K562 (cell line): ENCODE measurements at regions not wholly inside any gene's neighbourhood (a gene's known extent, or its start where the extent isn't known, plus 50 kb on each side); places are given as distances from the start of the nearest gene placed in this dataset.

Source experiments
- KDM5B ChIP-seq: fragments of 200-600 bp; sonication (generic); IDR thresholded peaks from 2 replicates; pipeline ENCODE4 v1.6.1; 2012; ENCODE audit warnings: low read depth, mild to moderate bottlenecking, moderate library complexity, low read length, control low read depth, inconsistent platforms; ENCODE audit not compliant: insufficient replicate concordance
- TAF7 ChIP-seq: fragments of 450-650 bp; IDR thresholded peaks from 2 replicates; pipeline ENCODE4 v1.6.1; 2016; ENCODE audit warnings: missing genetic modification characterization, missing compliant biosample characterization
- TBL1XR1 ChIP-seq, 2 experiments: IDR thresholded peaks; 2 replicates each; pipeline ENCODE4 v1.6.1; 2012; ENCODE audit warnings: improper control_type of control experiment in 2 of 2, low read length in 2 of 2, mild to moderate bottlenecking in 1 of 2
- TBP ChIP-seq: optimal IDR thresholded peaks from 2 replicates; pipeline ENCODE3; 2011; ENCODE audit warnings: low read depth, low read length, improper control_type of control experiment
- YY1 ChIP-seq, 3 experiments: IDR thresholded peaks; 2 replicates each; pipeline ENCODE4 v1.6.1; 2011; ENCODE audit warnings: low read length in 2 of 3, mild to moderate bottlenecking in 2 of 3, moderate library complexity in 2 of 3, borderline replicate concordance in 1 of 3, control low read depth in 1 of 3, low read depth in 1 of 3; ENCODE audit not compliant: insufficient read depth in 3 of 3, insufficient replicate concordance in 2 of 3, control insufficient read depth in 1 of 3, insufficient read length in 1 of 3; ENCODE audit errors: extremely low read depth in 1 of 3
- ZNF384 ChIP-seq: IDR thresholded peaks from 2 replicates; pipeline ENCODE4 v1.6.1; 2012; ENCODE audit warnings: low read depth, low read length, improper control_type of control experiment
- ZNF644 ChIP-seq: fragments of 200-800 bp; sonication (Bioruptor generic); IDR thresholded peaks from 2 replicates; pipeline ENCODE4 v1.6.1; 2016; ENCODE audit warnings: low read depth, missing genetic modification characterization, missing compliant biosample characterization
- TF ChIP-seq, protein P1 (sequence below), 2 experiments: fragments of 450-650 bp; formaldehyde crosslinking in 1 of 2; IDR thresholded peaks; 2 replicates each; pipeline versions ENCODE4 v1.4.0 to v1.6.1; 2014 to 2020; ENCODE audit warnings: mild to moderate bottlenecking in 2 of 2, borderline replicate concordance in 1 of 2, low read depth in 1 of 2
- TF ChIP-seq, protein P2 (sequence below), 2 experiments: fragments of 450-650 bp; IDR thresholded peaks; 2 replicates each; pipeline ENCODE4 v1.6.1; 2018; ENCODE audit warnings: mild to moderate bottlenecking in 2 of 2, low read depth in 1 of 2; ENCODE audit not compliant: partially characterized antibody in 2 of 2
- TF ChIP-seq, protein P3 (sequence below): fragments of 250-450 bp; sonication (Bioruptor Pico); IDR thresholded peaks from 2 replicates; pipeline ENCODE4 v1.4.0; 2020

DNA sequence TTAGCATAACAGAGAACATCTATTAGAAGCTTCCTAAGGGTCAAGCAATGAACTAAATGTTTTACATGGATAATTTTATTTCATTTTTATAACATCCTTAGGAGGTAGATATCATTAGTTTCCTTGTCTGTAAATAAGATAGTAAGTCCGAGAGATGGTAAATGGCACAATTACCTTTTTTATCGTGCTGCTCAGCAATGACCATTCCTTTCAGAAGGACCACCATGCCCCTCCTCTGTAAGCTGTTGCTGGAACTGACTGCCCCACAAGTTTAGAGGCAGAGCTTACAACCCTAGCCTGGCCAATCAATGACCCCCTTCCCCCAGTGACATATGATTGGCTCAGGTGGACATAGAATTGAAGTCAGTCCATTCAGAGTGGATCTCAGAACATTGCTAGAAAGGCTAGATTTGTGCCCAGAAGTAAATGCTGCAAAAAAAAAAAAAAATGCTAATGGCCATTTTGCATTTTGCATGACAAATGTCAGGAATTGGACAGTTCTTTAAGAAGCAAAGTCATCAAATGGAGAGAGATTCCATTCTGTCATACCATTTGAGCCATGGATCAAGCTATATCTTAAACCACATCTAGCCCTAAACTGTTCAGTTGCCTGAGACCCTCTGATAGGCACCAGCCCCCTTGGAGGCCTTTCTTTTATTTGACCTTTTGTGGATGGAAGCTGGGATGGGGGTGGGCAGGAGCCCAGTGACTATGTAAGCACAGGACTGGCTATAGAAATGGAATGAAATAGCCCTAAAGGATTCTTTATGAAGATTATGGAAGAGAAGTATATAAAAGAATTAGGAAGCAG is 668.3 kb downstream of the UQCRFS1 start (continued):
- TF ChIP-seq, protein P1, sequence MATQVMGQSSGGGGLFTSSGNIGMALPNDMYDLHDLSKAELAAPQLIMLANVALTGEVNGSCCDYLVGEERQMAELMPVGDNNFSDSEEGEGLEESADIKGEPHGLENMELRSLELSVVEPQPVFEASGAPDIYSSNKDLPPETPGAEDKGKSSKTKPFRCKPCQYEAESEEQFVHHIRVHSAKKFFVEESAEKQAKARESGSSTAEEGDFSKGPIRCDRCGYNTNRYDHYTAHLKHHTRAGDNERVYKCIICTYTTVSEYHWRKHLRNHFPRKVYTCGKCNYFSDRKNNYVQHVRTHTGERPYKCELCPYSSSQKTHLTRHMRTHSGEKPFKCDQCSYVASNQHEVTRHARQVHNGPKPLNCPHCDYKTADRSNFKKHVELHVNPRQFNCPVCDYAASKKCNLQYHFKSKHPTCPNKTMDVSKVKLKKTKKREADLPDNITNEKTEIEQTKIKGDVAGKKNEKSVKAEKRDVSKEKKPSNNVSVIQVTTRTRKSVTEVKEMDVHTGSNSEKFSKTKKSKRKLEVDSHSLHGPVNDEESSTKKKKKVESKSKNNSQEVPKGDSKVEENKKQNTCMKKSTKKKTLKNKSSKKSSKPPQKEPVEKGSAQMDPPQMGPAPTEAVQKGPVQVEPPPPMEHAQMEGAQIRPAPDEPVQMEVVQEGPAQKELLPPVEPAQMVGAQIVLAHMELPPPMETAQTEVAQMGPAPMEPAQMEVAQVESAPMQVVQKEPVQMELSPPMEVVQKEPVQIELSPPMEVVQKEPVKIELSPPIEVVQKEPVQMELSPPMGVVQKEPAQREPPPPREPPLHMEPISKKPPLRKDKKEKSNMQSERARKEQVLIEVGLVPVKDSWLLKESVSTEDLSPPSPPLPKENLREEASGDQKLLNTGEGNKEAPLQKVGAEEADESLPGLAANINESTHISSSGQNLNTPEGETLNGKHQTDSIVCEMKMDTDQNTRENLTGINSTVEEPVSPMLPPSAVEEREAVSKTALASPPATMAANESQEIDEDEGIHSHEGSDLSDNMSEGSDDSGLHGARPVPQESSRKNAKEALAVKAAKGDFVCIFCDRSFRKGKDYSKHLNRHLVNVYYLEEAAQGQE (IDR thresholded peaks at IDR 0.05; ENCODE audit: borderline replicate concordance): peak; percentile 67; the same call in 1 of the 2 replicates
- TF ChIP-seq, protein P1 (CRISPR knock-in tag; IDR thresholded peaks at IDR 0.05; ENCODE audit: low read depth): 0 out of 2 replicates have a peak, but pooled peaks have one; percentile 40
- TF ChIP-seq, protein P2, sequence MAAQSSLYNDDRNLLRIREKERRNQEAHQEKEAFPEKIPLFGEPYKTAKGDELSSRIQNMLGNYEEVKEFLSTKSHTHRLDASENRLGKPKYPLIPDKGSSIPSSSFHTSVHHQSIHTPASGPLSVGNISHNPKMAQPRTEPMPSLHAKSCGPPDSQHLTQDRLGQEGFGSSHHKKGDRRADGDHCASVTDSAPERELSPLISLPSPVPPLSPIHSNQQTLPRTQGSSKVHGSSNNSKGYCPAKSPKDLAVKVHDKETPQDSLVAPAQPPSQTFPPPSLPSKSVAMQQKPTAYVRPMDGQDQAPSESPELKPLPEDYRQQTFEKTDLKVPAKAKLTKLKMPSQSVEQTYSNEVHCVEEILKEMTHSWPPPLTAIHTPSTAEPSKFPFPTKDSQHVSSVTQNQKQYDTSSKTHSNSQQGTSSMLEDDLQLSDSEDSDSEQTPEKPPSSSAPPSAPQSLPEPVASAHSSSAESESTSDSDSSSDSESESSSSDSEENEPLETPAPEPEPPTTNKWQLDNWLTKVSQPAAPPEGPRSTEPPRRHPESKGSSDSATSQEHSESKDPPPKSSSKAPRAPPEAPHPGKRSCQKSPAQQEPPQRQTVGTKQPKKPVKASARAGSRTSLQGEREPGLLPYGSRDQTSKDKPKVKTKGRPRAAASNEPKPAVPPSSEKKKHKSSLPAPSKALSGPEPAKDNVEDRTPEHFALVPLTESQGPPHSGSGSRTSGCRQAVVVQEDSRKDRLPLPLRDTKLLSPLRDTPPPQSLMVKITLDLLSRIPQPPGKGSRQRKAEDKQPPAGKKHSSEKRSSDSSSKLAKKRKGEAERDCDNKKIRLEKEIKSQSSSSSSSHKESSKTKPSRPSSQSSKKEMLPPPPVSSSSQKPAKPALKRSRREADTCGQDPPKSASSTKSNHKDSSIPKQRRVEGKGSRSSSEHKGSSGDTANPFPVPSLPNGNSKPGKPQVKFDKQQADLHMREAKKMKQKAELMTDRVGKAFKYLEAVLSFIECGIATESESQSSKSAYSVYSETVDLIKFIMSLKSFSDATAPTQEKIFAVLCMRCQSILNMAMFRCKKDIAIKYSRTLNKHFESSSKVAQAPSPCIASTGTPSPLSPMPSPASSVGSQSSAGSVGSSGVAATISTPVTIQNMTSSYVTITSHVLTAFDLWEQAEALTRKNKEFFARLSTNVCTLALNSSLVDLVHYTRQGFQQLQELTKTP (IDR thresholded peaks at IDR 0.05; ENCODE audit: low read depth in 1 of 2, partially characterized antibody in 2 of 2): peak; percentile 45 to 68
- TF ChIP-seq YY1 (IDR thresholded peaks at IDR 0.05; ENCODE audit: borderline replicate concordance in 1 of 3, control insufficient read depth in 1 of 3, extremely low read depth in 1 of 3, insufficient read depth in 3 of 3, insufficient read length in 1 of 3, insufficient replicate concordance in 2 of 3, low read depth in 1 of 3, low read length in 2 of 3) (peak in 1 of 3 experiments; percentile 33), TBL1XR1 (IDR thresholded peaks at IDR 0.05; ENCODE audit: low read length in 2 of 2) (0 out of 4 replicates have a peak, but pooled peaks of 1 of the 2 experiments have one; percentile 11), ZNF384 (peak; percentile 88), TAF7 (tag) (peak; percentile 57), TBP (peak; percentile 93), KDM5B (peak; percentile 67), ZNF644 (tag) (0 out of 2 replicates have a peak, but pooled peaks have one; percentile 16)
- TF ChIP-seq, protein P3, sequence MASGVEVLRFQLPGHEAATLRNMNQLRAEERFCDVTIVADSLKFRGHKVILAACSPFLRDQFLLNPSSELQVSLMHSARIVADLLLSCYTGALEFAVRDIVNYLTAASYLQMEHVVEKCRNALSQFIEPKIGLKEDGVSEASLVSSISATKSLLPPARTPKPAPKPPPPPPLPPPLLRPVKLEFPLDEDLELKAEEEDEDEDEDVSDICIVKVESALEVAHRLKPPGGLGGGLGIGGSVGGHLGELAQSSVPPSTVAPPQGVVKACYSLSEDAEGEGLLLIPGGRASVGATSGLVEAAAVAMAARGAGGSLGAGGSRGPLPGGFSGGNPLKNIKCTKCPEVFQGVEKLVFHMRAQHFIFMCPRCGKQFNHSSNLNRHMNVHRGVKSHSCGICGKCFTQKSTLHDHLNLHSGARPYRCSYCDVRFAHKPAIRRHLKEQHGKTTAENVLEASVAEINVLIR (CRISPR knock-in tag): 0 out of 2 replicates have a peak, but pooled peaks have one; percentile 7
